ENCODE measurements at regions not wholly inside any gene's neighbourhood (a gene's known extent, or its start where the extent isn't known, plus 50 kb on each side); places are given as distances from the start of the nearest gene placed in this dataset.

- TF ChIP-seq FOXP2 (optimal IDR thresholded peaks at IDR 0.05; ENCODE audit: borderline replicate concordance, extremely low read depth, extremely low read length, insufficient read depth) (no peak), REST (IDR thresholded peaks at IDR 0.05; ENCODE audit: insufficient read depth in 1 of 2, low read depth in 2 of 2, low read length in 2 of 2) (no peak), SIN3A (IDR thresholded peaks at IDR 0.05; ENCODE audit: borderline replicate concordance, insufficient read depth, low read length) (no peak), POLR2AphosphoS5 (IDR thresholded peaks at IDR 0.05; ENCODE audit: low read depth, low read length) (no peak), TAF1 (IDR thresholded peaks at IDR 0.05; ENCODE audit: borderline replicate concordance, insufficient read depth, low read length) (no peak)
Measured at GRCh38 chr16:60755907-60756306, 1280.3 kb downstream of the CDH8 start.

GRCh38 chr16:60748366-60748765 is 1287.9 kb downstream of the CDH8 start:
- TF ChIP-seq SIN3A (IDR thresholded peaks at IDR 0.05; ENCODE audit: borderline replicate concordance, insufficient read depth, low read length): no peak
- TF ChIP-seq POLR2AphosphoS5 (IDR thresholded peaks at IDR 0.05; ENCODE audit: low read depth, low read length): no peak
- no peak for TF ChIP-seq REST (IDR thresholded peaks at IDR 0.05; ENCODE audit: insufficient read depth in 1 of 2, low read depth in 2 of 2, low read length in 2 of 2)
- no peak for TF ChIP-seq FOXP2 (optimal IDR thresholded peaks at IDR 0.05; ENCODE audit: borderline replicate concordance, extremely low read depth, extremely low read length, insufficient read depth)
- no peak for TF ChIP-seq TAF1 (IDR thresholded peaks at IDR 0.05; ENCODE audit: borderline replicate concordance, insufficient read depth, low read length)

GRCh38 chr16:60744198-60744597 is 1292.0 kb downstream of the CDH8 start:
- TF ChIP-seq POLR2AphosphoS5 (IDR thresholded peaks at IDR 0.05; ENCODE audit: low read depth, low read length) (no peak), SIN3A (IDR thresholded peaks at IDR 0.05; ENCODE audit: borderline replicate concordance, insufficient read depth, low read length) (no peak), REST (IDR thresholded peaks at IDR 0.05; ENCODE audit: insufficient read depth in 1 of 2, low read depth in 2 of 2, low read length in 2 of 2) (no peak), FOXP2 (optimal IDR thresholded peaks at IDR 0.05; ENCODE audit: borderline replicate concordance, extremely low read depth, extremely low read length, insufficient read depth) (no peak), TAF1 (IDR thresholded peaks at IDR 0.05; ENCODE audit: borderline replicate concordance, insufficient read depth, low read length) (no peak)

- TF ChIP-seq FOXP2 (optimal IDR thresholded peaks at IDR 0.05; ENCODE audit: borderline replicate concordance, extremely low read depth, extremely low read length, insufficient read depth) (no peak), SIN3A (IDR thresholded peaks at IDR 0.05; ENCODE audit: borderline replicate concordance, insufficient read depth, low read length) (no peak), POLR2AphosphoS5 (IDR thresholded peaks at IDR 0.05; ENCODE audit: low read depth, low read length) (no peak), TAF1 (IDR thresholded peaks at IDR 0.05; ENCODE audit: borderline replicate concordance, insufficient read depth, low read length) (no peak), REST (IDR thresholded peaks at IDR 0.05; ENCODE audit: insufficient read depth in 1 of 2, low read depth in 2 of 2, low read length in 2 of 2) (no peak)
Measured at GRCh38 chr16:60741810-60742209, 1294.4 kb downstream of the CDH8 start.

Measured in PFSK-1 (cell line).